ENCODE measurements at regions not wholly inside any gene's neighbourhood (a gene's known extent, or its start where the extent isn't known, plus 50 kb on each side); places are given as distances from the start of the nearest gene placed in this dataset.

DNA sequence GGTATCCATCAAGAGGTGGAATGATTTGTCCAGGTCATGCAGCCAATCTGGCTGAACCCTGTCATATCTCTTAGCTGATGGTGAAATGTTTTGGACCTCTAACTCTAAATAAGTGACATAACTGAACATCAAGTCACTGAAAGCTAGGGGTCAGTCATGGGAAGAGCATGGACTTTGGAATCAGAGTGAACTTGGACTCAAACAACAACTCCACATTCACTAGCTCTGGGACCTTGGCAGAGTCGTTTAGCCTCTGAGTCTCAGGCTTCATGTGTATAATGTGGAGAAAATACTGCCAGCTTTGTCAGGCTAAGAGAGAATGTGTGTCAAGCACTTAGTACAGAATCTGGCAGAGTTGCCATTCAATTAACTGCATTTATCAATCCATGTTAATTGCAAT is 557.8 kb upstream of the CFAP20DC start:
- Histone ChIP-seq H3K9ac (ENCODE audit: low read depth, low read length) (no peak overlapping the region), H3K9me3 (ENCODE audit: insufficient read depth, low read depth, low read length) (no peaks in the 10 kb centered on the region), H3K36me3 (ENCODE audit: insufficient read depth, low read length) (no peaks in the 10 kb centered on the region), H3K27me3 (ENCODE audit: insufficient read depth, low read length) (no peaks in the 10 kb centered on the region), H3K4me1 (ENCODE audit: insufficient read depth, low read length) (no peaks in the 10 kb centered on the region), H3K27ac (ENCODE audit: low read depth, low read length) (no peak overlapping the region), H3K4me3 (ENCODE audit: low read length) (no peak overlapping the region)
- 77% methylated on average over 1 of the region's 1 CpG for WGBS

DNA sequence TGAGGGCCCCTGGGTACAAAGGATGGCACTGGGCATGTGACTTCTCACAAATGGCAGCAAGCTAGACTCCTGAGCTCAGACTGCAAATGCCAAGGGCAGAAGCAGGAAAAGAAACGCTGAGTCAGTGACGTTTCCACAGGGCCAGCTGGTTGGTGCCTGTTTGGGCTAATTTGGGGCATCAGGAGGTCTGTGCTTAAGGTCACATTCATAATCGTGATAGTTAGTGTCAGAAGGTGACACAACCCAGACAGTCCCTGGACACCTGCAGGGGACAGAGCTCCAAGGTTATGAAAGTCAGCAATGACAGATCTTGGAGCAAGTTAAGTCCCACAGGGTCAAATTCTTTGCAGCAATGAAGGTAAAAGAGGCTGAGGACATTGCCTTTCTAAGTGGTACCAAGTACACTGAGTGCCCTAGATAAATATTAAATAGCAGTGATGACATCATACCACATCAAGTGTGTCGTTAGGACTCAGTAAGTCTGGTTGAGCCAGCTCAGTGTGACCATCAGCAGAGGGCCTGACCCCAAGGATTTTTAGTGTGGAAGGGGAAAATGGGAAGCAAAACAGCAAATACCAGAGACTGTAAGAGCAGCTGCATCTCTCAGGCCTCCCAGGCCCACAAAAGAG is 556.9 kb upstream of the CFAP20DC start:
- H3K4me3 ChIP-seq (ENCODE audit: low read length), result no peak overlapping the region
- H3K27me3 ChIP-seq (ENCODE audit: insufficient read depth, low read length), result no peaks in the 10 kb centered on the region
- H3K27ac ChIP-seq (ENCODE audit: low read depth, low read length), result no peak overlapping the region
- H3K4me1 ChIP-seq (ENCODE audit: insufficient read depth, low read length), result no peaks in the 10 kb centered on the region
- 84% methylated on average over 4 of the region's 4 CpGs for WGBS
- H3K9ac ChIP-seq (ENCODE audit: low read depth, low read length), result no peak overlapping the region
- H3K9me3 ChIP-seq (ENCODE audit: insufficient read depth, low read depth, low read length), result no peaks in the 10 kb centered on the region
- H3K36me3 ChIP-seq (ENCODE audit: insufficient read depth, low read length), result no peaks in the 10 kb centered on the region

DNA sequence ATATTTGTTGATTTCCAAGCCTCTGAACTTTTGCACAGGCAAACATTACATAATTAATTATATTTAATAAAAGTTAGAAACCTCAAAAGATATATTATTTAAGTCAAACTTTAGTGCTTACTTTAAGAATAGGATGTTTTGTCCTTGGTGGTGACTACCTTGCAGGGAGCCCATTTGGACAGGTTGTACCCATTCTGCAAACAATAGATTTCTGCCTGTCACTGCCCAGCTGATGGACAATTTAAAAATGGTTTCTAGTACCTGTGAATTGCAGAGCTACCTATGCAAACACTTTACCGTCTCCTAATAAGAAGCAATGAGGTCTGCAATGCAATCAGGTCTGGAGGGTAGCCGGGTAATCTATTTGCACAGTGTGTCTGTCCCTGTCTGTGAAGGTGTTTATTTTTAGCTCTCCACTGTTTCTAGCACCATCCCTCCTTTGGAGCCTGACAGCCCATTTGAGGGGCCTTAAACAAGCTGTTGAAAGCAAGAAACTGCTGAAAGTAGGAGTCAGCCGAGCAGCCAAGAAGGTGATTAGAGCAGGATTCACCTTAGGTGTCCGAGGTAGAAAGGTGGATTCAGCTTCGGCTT is 556.2 kb upstream of the CFAP20DC start:
- Histone ChIP-seq H3K27ac (ENCODE audit: low read depth, low read length) (no peak overlapping the region), H3K9ac (ENCODE audit: low read depth, low read length) (no peak overlapping the region), H3K9me3 (ENCODE audit: insufficient read depth, low read depth, low read length) (no peaks in the 10 kb centered on the region), H3K27me3 (ENCODE audit: insufficient read depth, low read length) (no peaks in the 10 kb centered on the region), H3K36me3 (ENCODE audit: insufficient read depth, low read length) (no peaks in the 10 kb centered on the region), H3K4me1 (ENCODE audit: insufficient read depth, low read length) (no peaks in the 10 kb centered on the region), H3K4me3 (ENCODE audit: low read length) (no peak overlapping the region)
- WGBS, result 93% methylated on average over 5 of the region's 5 CpGs

DNA sequence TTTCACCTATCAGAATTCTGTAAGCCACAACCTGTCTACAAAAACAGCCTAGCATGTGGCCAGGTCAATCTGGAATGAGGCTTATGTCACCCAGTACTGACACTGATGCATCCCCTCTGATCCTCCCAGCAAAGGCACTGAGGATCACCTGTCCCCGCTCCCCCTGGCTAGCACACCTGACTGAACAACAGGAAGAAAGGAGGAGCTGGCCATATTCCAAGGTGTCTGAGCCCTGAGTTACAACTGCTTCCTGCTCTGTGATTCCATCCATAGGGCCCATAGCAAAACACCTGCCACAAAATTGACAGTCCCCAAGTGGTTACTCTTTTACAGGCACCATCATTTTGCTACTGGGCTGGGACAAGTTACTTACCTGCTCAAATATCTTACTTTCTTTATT is 555.5 kb upstream of the CFAP20DC start:
- Histone ChIP-seq H3K27ac (ENCODE audit: low read depth, low read length) (no peak overlapping the region), H3K9me3 (ENCODE audit: insufficient read depth, low read depth, low read length) (no peaks in the 10 kb centered on the region), H3K9ac (ENCODE audit: low read depth, low read length) (no peak overlapping the region), H3K4me3 (ENCODE audit: low read length) (no peak overlapping the region), H3K36me3 (ENCODE audit: insufficient read depth, low read length) (no peaks in the 10 kb centered on the region), H3K4me1 (ENCODE audit: insufficient read depth, low read length) (no peaks in the 10 kb centered on the region), H3K27me3 (ENCODE audit: insufficient read depth, low read length) (no peaks in the 10 kb centered on the region)
- 98% methylated on average over 1 of the region's 1 CpG for WGBS

DNA sequence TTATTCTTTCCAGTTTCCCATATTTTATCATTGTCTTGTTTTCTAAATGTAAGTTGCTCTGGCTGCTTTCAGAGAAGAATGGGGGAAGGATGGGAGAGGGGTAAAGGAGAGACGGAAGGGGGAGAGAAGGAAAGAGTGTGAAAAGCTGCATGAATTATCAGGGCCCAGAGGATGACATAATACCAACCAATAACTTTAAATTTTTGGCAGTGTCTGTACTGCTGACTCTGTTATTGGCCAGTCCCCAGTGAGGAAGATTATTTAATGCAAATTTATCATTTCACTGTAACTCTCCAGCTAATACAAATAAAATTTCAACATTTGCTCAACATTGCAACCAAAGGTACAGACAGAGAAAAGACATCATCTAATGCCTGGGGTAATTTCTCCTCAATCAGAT is 551.7 kb upstream of the CFAP20DC start:
- no peak overlapping the region for H3K9ac ChIP-seq (ENCODE audit: low read depth, low read length)
- H3K4me3 ChIP-seq (ENCODE audit: low read length), result no peak overlapping the region
- no peaks in the 10 kb centered on the region for H3K9me3 ChIP-seq (ENCODE audit: insufficient read depth, low read depth, low read length)
- H3K27ac ChIP-seq (ENCODE audit: low read depth, low read length), result no peak overlapping the region
- no peaks in the 10 kb centered on the region for H3K27me3 ChIP-seq (ENCODE audit: insufficient read depth, low read length)
- WGBS, result 100% methylated on average over 1 of the region's 1 CpG
- H3K4me1 ChIP-seq (ENCODE audit: insufficient read depth, low read length), result no peaks in the 10 kb centered on the region
- no peaks in the 10 kb centered on the region for H3K36me3 ChIP-seq (ENCODE audit: insufficient read depth, low read length)

DNA sequence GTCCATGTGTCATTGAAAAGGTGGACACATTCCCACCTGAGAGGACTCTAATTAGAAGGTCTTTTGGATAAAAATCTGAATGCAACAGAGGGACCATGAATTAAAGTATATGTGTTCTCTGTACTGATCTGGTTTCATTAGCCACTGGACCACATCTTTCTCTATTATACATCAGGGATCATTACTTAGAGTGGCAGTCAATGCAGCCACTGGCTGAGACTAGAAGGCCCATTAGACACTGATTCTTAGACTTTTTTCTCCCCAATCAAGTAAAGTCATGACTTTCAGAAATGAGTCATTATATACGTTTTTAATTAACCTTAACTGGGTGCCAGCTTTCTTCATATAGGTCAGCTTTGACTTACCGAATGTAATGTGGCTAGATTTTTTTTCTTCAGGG is 550.8 kb upstream of the CFAP20DC start:
- Histone ChIP-seq H3K4me1 (ENCODE audit: insufficient read depth, low read length) (no peaks in the 10 kb centered on the region), H3K27me3 (ENCODE audit: insufficient read depth, low read length) (no peaks in the 10 kb centered on the region), H3K27ac (ENCODE audit: low read depth, low read length) (no peak overlapping the region), H3K4me3 (ENCODE audit: low read length) (no peak overlapping the region), H3K9me3 (ENCODE audit: insufficient read depth, low read depth, low read length) (peaks cover 3% of the 10 kb centered on the region; the same call in 1 of the 2 replicates), H3K9ac (ENCODE audit: low read depth, low read length) (no peak overlapping the region), H3K36me3 (ENCODE audit: insufficient read depth, low read length) (no peaks in the 10 kb centered on the region)
- WGBS, result 85% methylated on average over 2 of the region's 2 CpGs

DNA sequence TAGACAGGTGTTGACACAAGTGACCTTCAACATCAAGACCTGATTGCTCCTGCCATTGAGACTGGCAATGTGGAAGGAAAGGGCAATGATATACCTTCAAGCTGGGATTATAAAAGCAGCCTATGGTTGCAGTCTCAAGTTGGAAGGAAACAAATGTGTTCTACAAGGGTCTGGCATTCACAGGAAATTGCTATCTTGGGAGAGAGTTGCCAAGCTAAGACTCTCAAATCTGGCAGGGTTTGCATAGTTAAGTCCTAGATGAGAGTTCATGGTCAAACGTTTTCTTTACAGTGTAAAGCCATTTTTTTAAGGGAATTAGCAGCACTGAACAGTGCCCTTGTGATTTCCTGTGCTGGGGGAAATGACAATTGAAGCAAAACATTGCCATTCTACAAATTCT is 546.9 kb upstream of the CFAP20DC start:
- no peaks in the 10 kb centered on the region for H3K36me3 ChIP-seq (ENCODE audit: insufficient read depth, low read length)
- H3K4me1 ChIP-seq (ENCODE audit: insufficient read depth, low read length), result no peaks in the 10 kb centered on the region
- no peaks in the 10 kb centered on the region for H3K27me3 ChIP-seq (ENCODE audit: insufficient read depth, low read length)
- no peak overlapping the region for H3K9ac ChIP-seq (ENCODE audit: low read depth, low read length)
- 89% methylated on average over 1 of the region's 1 CpG for WGBS
- no peak overlapping the region for H3K4me3 ChIP-seq (ENCODE audit: low read length)
- no peak overlapping the region for H3K27ac ChIP-seq (ENCODE audit: low read depth, low read length)
- H3K9me3 ChIP-seq (ENCODE audit: insufficient read depth, low read depth, low read length), result peaks cover 11% of the 10 kb centered on the region; the same call in 1 of the 2 replicates

DNA sequence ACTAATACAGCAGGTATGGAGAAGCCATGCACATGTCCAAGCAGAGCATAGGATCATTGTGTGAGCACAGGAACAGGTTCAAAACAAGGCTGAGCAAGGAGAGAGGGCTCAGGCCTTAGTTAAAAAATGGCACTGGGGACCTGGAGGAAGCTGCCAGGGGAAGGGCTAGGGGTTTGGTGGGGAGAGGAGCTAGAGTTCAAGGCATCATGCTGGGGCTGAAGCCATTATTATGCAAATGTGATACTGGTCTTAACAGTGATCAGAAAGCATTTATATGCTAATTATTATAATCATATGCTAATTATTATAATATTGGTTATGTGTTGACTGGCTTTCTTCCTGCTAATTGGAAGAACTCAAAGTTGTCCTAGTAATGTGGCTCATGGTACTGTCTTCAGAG is 546.0 kb upstream of the CFAP20DC start:
- peaks cover 11% of the 10 kb centered on the region; the same call in 1 of the 2 replicates for H3K9me3 ChIP-seq (ENCODE audit: insufficient read depth, low read depth, low read length)
- H3K4me3 ChIP-seq (ENCODE audit: low read length), result no peak overlapping the region
- no peak overlapping the region for H3K9ac ChIP-seq (ENCODE audit: low read depth, low read length)
- H3K27ac ChIP-seq (ENCODE audit: low read depth, low read length), result no peak overlapping the region
- no peaks in the 10 kb centered on the region for H3K36me3 ChIP-seq (ENCODE audit: insufficient read depth, low read length)
- H3K4me1 ChIP-seq (ENCODE audit: insufficient read depth, low read length), result no peaks in the 10 kb centered on the region
- no peaks in the 10 kb centered on the region for H3K27me3 ChIP-seq (ENCODE audit: insufficient read depth, low read length)

DNA sequence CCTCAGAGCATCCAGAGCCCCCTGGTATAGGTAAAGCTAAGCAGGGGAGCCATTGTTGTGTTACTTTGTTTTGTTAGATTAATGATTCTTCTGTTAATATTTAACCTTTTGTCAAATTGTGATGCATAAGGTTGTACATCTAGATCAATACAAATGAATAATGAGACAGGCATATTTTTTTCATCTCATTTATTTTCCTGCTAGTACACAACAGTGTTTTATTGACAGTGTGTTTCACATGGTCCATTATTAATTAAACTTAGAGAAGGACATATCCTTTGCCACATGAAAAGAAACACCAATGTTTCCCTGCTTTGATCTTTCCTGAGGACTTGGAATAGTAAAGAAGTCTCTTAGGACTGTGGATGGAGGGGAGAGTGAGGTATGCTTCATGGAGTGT is 543.6 kb upstream of the CFAP20DC start:
- Histone ChIP-seq H3K4me1 (ENCODE audit: insufficient read depth, low read length) (no peaks in the 10 kb centered on the region), H3K9ac (ENCODE audit: low read depth, low read length) (no peak overlapping the region), H3K9me3 (ENCODE audit: insufficient read depth, low read depth, low read length) (peaks cover 11% of the 10 kb centered on the region; the same call in 1 of the 2 replicates), H3K27me3 (ENCODE audit: insufficient read depth, low read length) (no peaks in the 10 kb centered on the region), H3K4me3 (ENCODE audit: low read length) (no peak overlapping the region), H3K27ac (ENCODE audit: low read depth, low read length) (no peak overlapping the region), H3K36me3 (ENCODE audit: insufficient read depth, low read length) (no peaks in the 10 kb centered on the region)

DNA sequence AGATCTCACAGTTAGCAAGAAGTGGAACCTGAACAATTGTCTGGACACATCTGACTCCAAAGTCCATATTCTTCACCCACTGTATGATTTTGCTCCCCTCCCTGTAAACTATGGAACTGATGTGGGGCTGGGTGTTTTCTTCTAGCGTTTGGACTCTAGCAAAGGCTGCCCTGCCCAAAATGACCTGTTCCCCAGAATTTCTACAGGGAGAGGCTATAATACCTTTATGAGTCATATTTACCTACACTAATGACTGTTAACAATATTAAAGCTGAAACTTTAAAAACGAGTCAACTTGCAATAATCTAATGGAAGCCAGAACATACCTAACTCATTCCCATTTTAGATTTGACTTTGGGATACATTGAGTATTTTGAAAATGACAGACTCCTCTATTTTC is 531.2 kb upstream of the CFAP20DC start:
- 100% methylated on average over 2 of the region's 2 CpGs for WGBS
- H3K27ac ChIP-seq (ENCODE audit: low read depth, low read length), result no peak overlapping the region

DNA sequence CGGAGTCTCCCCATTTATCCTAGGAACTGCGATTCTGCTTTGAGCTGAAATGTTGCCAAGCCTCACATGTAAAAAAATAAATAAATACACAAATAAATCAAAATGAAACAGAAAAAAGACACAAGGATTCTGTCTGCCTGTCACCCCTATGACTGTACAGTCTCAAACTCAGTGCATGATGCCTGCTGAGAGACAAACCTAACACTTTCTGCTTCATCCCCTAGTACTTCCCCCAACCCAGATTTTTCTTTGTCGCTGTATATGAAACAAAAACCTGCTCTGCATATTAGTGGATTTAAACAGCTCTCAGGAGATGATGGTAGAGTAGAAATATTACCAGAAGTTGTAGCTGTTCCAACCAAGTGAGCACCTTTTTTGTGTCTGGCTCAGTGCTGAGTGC is 530.7 kb upstream of the CFAP20DC start:
- H3K4me1 ChIP-seq (ENCODE audit: insufficient read depth, low read length), result peaks cover 2% of the 10 kb centered on the region; the same call in 1 of the 2 replicates
- H3K36me3 ChIP-seq (ENCODE audit: insufficient read depth, low read length), result no peaks in the 10 kb centered on the region
- H3K4me3 ChIP-seq (ENCODE audit: low read length), result no peak overlapping the region
- no peak overlapping the region for H3K9ac ChIP-seq (ENCODE audit: low read depth, low read length)
- no peak overlapping the region for H3K27ac ChIP-seq (ENCODE audit: low read depth, low read length)
- H3K27me3 ChIP-seq (ENCODE audit: insufficient read depth, low read length), result no peaks in the 10 kb centered on the region
- H3K9me3 ChIP-seq (ENCODE audit: insufficient read depth, low read depth, low read length), result 0 out of 2 replicates have a peak, but pooled peaks cover 6% of the 10 kb centered on the region
- WGBS, result 92% methylated on average over 3 of the region's 3 CpGs

More for the DNA sequence above, 531.2 kb upstream of the CFAP20DC start:
- H3K4me1 ChIP-seq (ENCODE audit: insufficient read depth, low read length), result no peaks in the 10 kb centered on the region
- H3K36me3 ChIP-seq (ENCODE audit: insufficient read depth, low read length), result no peaks in the 10 kb centered on the region
- H3K9ac ChIP-seq (ENCODE audit: low read depth, low read length), result no peak overlapping the region
- no peaks in the 10 kb centered on the region for H3K27me3 ChIP-seq (ENCODE audit: insufficient read depth, low read length)
- 0 out of 2 replicates have a peak, but pooled peaks cover 6% of the 10 kb centered on the region for H3K9me3 ChIP-seq (ENCODE audit: insufficient read depth, low read depth, low read length)
- H3K4me3 ChIP-seq (ENCODE audit: low read length), result no peak overlapping the region

All from HUES64 (cell line).